Activated CD8-positive, alpha-beta T cell treated with anti-CD3 and anti-CD28 coated beads for 36 hours (primary cell): ENCODE measurements at regions not wholly inside any gene's neighbourhood (a gene's known extent, or its start where the extent isn't known, plus 50 kb on each side); places are given as distances from the start of the nearest gene placed in this dataset.

Source experiments
- ATAC-seq: fragments of 200-7000 bp; cut with Tn5 transposase; one replicate; pipeline ENCODE4 v1.10.0; 2021; ENCODE audit warnings: mild to moderate bottlenecking, moderate library complexity
- CTCF ChIA-PET: fragments of 350-600 bp; sonication (Branson Sonifier 250); formaldehyde crosslinking; loops from one replicate; lab custom pipeline; 2021; ENCODE audit warnings: antibody characterized with exemption; lab: Charles Lee
- POLR2A ChIA-PET: fragments of 350-600 bp; sonication (Branson Sonifier 250); formaldehyde crosslinking; loops from one replicate; lab custom pipeline; 2021; ENCODE audit warnings: antibody characterized with exemption; lab: Charles Lee
- DNase-seq: peaks from one replicate; pipeline ENCODE4 v3.0.0-alpha.2; 2020
- H3K27ac Mint-ChIP-seq: one replicate; pipeline ENCODE4 v1.8.0; 2021; ENCODE audit warnings: mild to moderate bottlenecking, mixed read lengths
- H3K27me3 Mint-ChIP-seq: one replicate; pipeline ENCODE4 v1.8.0; 2021; ENCODE audit warnings: mixed read lengths
- H3K36me3 Mint-ChIP-seq: one replicate; pipeline ENCODE4 v1.8.0; 2021; ENCODE audit warnings: low read depth, mixed read lengths
- H3K4me1 Mint-ChIP-seq: one replicate; pipeline ENCODE4 v1.8.0; 2021; ENCODE audit warnings: low read depth, mixed read lengths
- H3K4me3 Mint-ChIP-seq: one replicate; pipeline ENCODE4 v1.8.0; 2021; ENCODE audit warnings: mild to moderate bottlenecking, moderate library complexity, mixed read lengths
- H3K9me3 Mint-ChIP-seq: one replicate; pipeline ENCODE4 v1.8.0; 2021; ENCODE audit warnings: mixed read lengths
- CTCF ChIP-seq: fragments of 200-600 bp; IDR thresholded peaks from one replicate; pipeline ENCODE4 v1.8.0; 2022; ENCODE audit warnings: antibody characterized with exemption, mild to moderate bottlenecking
- intact Hi-C: fragments of 100-400 bp; cut with micrococcal nuclease; formaldehyde crosslinking; loops from one replicate; pipeline ENCODE4 v1.10.0; 2022

DNA sequence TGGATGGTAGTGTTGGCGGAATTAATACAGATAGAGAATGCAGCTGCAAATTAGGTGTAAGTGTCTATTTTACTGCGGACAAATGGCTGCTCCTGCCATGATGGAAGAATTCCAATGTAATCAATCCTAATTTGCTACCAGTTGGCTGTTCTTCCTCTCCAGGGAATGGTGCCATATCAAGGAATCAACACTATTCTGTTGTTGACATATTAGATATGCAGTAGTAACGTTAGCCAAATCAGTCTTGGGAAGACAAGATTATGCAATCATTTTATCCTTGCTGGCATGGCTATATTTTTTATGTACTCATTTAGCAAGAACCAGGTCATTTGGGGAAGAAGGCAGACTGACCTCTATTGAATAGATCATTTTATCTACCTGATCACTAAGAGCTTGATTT, 271.2 kb upstream of the AGA start:
- Mint-ChIP-seq H3K9me3 (no peaks in the 10 kb centered on the region), H3K36me3 (no peaks in the 10 kb centered on the region), H3K27me3 (no peaks in the 10 kb centered on the region), H3K27ac (no peak overlapping the region), H3K4me1 (no peaks in the 10 kb centered on the region), H3K4me3 (no peak overlapping the region)
- ATAC-seq (no peak), DNase-seq (no peak)
- TF ChIP-seq CTCF, result no peak
- POLR2A ChIA-PET, result interaction anchor here (0.7 kb wide), 1 partner anchor 1992 kb away, joined by 3 read pairs; no protein-coding TSS in a partner anchor
- intact Hi-C loops, result no loop called here
- CTCF ChIA-PET, result no interaction called here

DNA sequence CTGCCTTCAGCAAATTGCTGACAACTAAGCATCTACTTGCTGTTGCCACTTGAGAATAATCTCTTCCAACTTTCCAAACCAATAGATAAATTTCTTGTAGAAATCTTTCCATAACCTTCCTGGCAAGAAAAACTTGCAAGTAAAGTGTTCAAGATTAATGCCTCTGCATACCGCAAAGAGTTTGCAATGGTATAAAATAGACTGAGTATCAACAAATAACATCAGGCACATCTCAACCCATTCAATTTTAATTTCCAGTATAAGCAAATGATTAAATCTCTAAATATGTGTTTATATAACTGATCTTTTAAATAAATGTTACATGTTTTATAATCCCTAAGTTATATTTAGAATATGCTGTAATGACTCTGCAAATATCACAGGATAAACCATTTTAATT, 275.2 kb upstream of the AGA start:
- Mint-ChIP-seq H3K4me1 (no peaks in the 10 kb centered on the region), H3K36me3 (no peaks in the 10 kb centered on the region), H3K27ac (no peak overlapping the region), H3K4me3 (no peak overlapping the region), H3K9me3 (no peaks in the 10 kb centered on the region), H3K27me3 (no peaks in the 10 kb centered on the region)
- no peak for TF ChIP-seq CTCF
- ChIA-PET POLR2A (no interaction called here), CTCF (no interaction called here)
- ATAC-seq, result no peak
- intact Hi-C loops, result no loop called here
- DNase-seq, result no peak

DNA sequence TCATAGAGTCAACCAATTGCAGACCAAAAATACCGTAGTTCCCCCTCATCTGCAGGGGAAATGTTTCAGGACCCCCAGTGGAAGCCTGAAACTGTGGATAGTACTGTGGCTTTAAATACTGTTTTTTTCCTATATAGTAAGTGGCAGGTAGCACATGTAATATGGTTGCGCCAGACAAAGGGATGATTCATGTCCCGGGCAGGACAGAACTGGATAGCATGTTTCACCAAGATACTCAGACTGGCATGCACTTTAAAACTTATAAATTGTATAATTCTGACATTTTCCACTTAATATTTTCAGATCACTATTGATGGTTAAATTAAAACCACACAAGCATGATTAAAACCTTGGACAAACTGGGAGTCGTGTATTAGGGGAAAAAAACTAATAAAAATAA, 276.3 kb upstream of the AGA start:
- no peak for TF ChIP-seq CTCF
- CTCF ChIA-PET, result no interaction called here
- Mint-ChIP-seq H3K36me3 (no peaks in the 10 kb centered on the region), H3K9me3 (no peaks in the 10 kb centered on the region), H3K4me1 (no peaks in the 10 kb centered on the region), H3K27me3 (no peaks in the 10 kb centered on the region), H3K27ac (no peak overlapping the region), H3K4me3 (no peak overlapping the region)
- ATAC-seq (no peak), DNase-seq (no peak)
- POLR2A ChIA-PET, result no interaction called here
- intact Hi-C loops, result no loop called here

- POLR2A ChIA-PET, result no interaction called here
- no peaks in the 10 kb centered on the region for H3K9me3 Mint-ChIP-seq
- TF ChIP-seq CTCF, result no peak
- intact Hi-C loops, result no loop called here
- H3K4me1 Mint-ChIP-seq, result no peaks in the 10 kb centered on the region
- no peak overlapping the region for H3K27ac Mint-ChIP-seq
- DNase-seq, result no peak
- no peak overlapping the region for H3K4me3 Mint-ChIP-seq
- ATAC-seq, result no peak
- CTCF ChIA-PET, result no interaction called here
- H3K36me3 Mint-ChIP-seq, result no peaks in the 10 kb centered on the region
- no peaks in the 10 kb centered on the region for H3K27me3 Mint-ChIP-seq
Observed at GRCh38 chr4:177726111-177726510, 283.9 kb upstream of the AGA start.

DNA sequence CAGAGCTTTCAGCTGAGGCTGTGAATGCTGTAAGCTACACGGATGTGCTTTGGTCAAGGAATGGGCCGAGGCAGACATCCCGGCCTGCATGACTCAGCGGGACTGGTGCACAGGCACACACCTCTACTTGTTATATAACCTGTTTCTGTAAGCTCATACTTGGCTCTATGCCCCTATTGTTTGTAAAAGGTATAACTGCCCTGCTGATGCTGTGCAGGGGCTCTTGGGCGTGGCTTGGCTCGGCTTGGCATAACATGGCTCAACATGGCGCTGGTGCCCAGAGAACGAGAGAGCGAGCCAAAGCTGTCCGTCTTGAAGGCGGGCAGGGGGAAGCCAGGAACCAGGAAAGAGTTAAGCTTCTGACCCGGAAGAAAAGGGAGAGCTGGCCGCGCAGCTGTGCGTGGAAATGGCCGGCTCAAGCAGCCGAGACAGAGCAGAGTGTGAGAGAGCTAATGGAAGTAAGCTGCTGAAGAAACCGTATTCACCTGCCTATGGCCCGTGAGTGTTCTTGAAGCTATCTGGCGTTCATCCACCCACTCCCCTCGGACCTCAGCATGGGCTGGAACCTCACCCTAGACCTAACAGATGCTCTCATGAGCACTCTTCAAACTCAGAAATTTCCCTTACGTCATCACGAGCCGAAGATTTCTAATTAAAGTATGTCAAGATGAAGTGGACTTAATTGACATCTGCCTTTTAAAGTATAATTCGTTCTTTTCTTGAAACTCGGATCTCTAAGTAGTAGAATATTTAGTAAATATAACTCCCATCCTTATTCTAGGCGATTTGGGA, 286.3 kb upstream of the AGA start:
- Mint-ChIP-seq H3K4me1 (no peaks in the 10 kb centered on the region), H3K4me3 (no peak overlapping the region), H3K9me3 (no peaks in the 10 kb centered on the region), H3K27me3 (no peaks in the 10 kb centered on the region), H3K27ac (no peak overlapping the region), H3K36me3 (no peaks in the 10 kb centered on the region)
- ChIA-PET POLR2A (no interaction called here), CTCF (no interaction called here)
- intact Hi-C loops, result no loop called here
- DNase-seq (no peak), ATAC-seq (no peak)
- TF ChIP-seq CTCF, result no peak
